Activated T-cell treated with anti-CD3 and anti-CD28 coated beads, Interleukin-2, amount 50 U/mL, for 48 hours (primary cell): ENCODE measurements at regions not wholly inside any gene's neighbourhood (a gene's known extent, or its start where the extent isn't known, plus 50 kb on each side); places are given as distances from the start of the nearest gene placed in this dataset.
"Not testable (repeated sequence)": the region's sequence is repeated elsewhere in the genome, so short reads cannot be mapped to it uniquely, and the experiment has no call there.

Experiments
- DNase-seq, 2 experiments: peaks; one replicate each; pipeline ENCODE4 v3.0.0-alpha.2; 2020

GRCh38 chr21:27928534-27929115 lies 961.7 kb upstream of the ADAMTS5 start:
- DNase-seq = not testable (repeated sequence)

GRCh38 chr21:27921421-27921820 lies 954.5 kb upstream of the ADAMTS5 start:
- DNase-seq = not testable (repeated sequence)

- DNase-seq = not testable (repeated sequence)
Observed at GRCh38 chr21:27917966-27918365, 951.1 kb upstream of the ADAMTS5 start.

GRCh38 chr21:27916326-27916725 lies 949.4 kb upstream of the ADAMTS5 start:
- not testable (repeated sequence) for DNase-seq

GRCh38 chr21:27912133-27912532 lies 945.2 kb upstream of the ADAMTS5 start:
- not testable (repeated sequence) for DNase-seq

GRCh38 chr21:27909487-27909886 lies 942.6 kb upstream of the ADAMTS5 start:
- DNase-seq = not testable (repeated sequence)

GRCh38 chr21:27908816-27909215 lies 941.9 kb upstream of the ADAMTS5 start:
- DNase-seq = not testable (repeated sequence)

GRCh38 chr21:27902904-27903303 lies 936.0 kb upstream of the ADAMTS5 start:
- DNase-seq = not testable (repeated sequence)

- DNase-seq = not testable (repeated sequence)
Observed at GRCh38 chr21:27893619-27894018, 926.7 kb upstream of the ADAMTS5 start.

GRCh38 chr21:27891495-27891894 lies 924.6 kb upstream of the ADAMTS5 start:
- not testable (repeated sequence) for DNase-seq

- not testable (repeated sequence) for DNase-seq
Observed at GRCh38 chr21:27887808-27888455, 921.0 kb upstream of the ADAMTS5 start.

- no peak for DNase-seq
Observed at GRCh38 chr21:27885296-27885711, 918.4 kb upstream of the ADAMTS5 start.

- DNase-seq = not testable (repeated sequence)
Observed at GRCh38 chr21:27881331-27881730, 914.4 kb upstream of the ADAMTS5 start.

- not testable (repeated sequence) for DNase-seq
Observed at GRCh38 chr21:27872411-27872810, 905.5 kb upstream of the ADAMTS5 start.

- not testable (repeated sequence) for DNase-seq
Observed at GRCh38 chr21:27870755-27871154, 903.9 kb upstream of the ADAMTS5 start.

GRCh38 chr21:27860314-27860955 lies 893.5 kb upstream of the ADAMTS5 start:
- not testable (repeated sequence) for DNase-seq

- DNase-seq = not testable (repeated sequence)
Observed at GRCh38 chr21:27858053-27858825, 891.4 kb upstream of the ADAMTS5 start.

GRCh38 chr21:27856988-27857387 lies 890.1 kb upstream of the ADAMTS5 start:
- not testable (repeated sequence) for DNase-seq

GRCh38 chr21:27841084-27841672 lies 874.3 kb upstream of the ADAMTS5 start:
- DNase-seq = no peak

- DNase-seq = no peak
Observed at GRCh38 chr21:27840262-27840661, 873.4 kb upstream of the ADAMTS5 start.

GRCh38 chr21:27839512-27840115 lies 872.7 kb upstream of the ADAMTS5 start:
- DNase-seq = no peak

- no peak for DNase-seq
Observed at GRCh38 chr21:27838573-27838972, 871.7 kb upstream of the ADAMTS5 start.
